GM18909 (cell line): ENCODE measurements at regions not wholly inside any gene's neighbourhood (a gene's known extent, or its start where the extent isn't known, plus 50 kb on each side); places are given as distances from the start of the nearest gene placed in this dataset.
"Not testable (repeated sequence)": the region's sequence is repeated elsewhere in the genome, so short reads cannot be mapped to it uniquely, and the experiment has no call there.

Source experiments
- ATAC-seq: cut with Tn5 transposase; IDR thresholded peaks from one replicate; pipeline ENCODE4 v1.9.1; 2021; ENCODE audit warnings: mild to moderate bottlenecking; ENCODE audit not compliant: unreplicated experiment, poor library complexity

DNA sequence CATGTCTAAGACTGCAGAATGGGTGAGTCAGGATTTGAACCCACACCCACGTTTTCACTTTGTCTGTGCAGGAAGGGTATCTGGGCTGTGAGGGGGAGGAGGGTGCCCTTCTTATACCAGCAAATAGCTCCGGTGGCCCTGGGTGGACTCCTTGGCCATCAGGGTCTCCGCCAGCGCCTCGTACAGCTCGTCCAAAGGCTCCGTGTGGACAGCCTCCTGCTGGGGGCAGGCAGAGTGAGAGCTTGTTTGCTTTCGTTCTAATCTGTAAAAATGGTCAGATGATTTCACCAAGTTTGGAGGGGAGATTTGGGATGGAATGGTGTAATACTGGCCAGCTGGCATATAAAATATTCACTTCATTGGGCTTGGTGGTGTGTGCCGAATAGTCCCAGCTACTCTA lies 111.7 kb upstream of the CCZ1B start:
- not testable (repeated sequence) for ATAC-seq

DNA sequence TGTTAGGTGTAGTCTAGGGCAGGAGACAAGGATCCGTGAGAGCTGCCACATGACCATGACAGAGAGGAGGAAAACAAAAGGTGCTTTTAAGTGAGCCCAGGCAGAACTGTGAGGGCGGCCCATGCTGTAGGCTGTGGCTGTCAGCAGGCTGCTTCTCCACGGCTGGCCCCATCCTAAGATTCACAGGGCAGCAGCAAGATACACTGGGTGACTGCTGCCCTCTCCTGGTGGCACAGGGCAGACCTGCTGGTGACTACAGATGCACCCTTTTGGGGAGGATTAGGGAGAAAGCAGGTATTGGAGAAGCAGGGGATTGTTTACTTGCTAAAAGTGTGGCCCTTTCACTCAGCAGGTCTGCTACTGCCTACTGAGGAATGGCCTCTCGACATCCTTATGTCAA lies 112.2 kb upstream of the CCZ1B start:
- ATAC-seq = not testable (repeated sequence)

DNA sequence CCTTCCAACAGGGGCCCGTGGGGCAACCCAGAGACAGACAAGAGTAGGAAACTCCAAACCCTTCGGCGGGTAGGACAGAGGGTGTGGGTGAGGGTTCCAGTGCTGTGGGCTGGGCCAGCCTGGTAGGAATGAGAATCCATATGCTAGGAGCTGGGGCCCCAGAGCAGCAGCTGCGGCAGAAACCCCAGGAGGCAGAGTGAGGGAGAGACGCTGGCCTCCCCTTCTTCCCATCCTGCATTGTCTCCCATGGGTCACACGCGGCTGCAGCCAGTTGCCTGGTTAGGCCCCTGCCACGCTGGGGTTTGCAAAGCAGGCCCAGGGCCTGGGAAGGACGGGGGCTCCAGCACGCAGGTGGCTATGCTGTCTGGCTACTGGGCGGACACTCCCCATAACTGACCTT lies 113.1 kb upstream of the CCZ1B start:
- not testable (repeated sequence) for ATAC-seq

DNA sequence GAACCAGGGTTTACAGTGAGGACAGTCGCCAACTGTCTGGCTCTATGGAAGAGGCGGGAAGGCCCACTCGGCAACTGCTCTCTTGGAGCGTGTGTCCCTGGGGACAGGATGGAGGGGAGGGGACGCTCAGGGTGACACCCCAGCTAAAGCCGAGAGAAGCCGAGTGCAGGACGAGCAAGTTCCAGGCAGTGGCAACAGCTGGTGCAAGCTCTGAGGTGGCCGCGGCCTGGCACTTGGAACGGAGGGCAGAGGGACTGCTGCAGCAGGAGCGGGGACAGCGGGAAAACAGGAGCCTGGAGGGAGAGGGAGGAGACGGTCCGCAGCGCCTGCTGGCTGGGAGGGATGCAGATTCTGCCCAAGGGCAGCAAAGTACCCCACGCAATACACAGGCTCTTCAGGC lies 113.8 kb upstream of the CCZ1B start:
- ATAC-seq = not testable (repeated sequence)

DNA sequence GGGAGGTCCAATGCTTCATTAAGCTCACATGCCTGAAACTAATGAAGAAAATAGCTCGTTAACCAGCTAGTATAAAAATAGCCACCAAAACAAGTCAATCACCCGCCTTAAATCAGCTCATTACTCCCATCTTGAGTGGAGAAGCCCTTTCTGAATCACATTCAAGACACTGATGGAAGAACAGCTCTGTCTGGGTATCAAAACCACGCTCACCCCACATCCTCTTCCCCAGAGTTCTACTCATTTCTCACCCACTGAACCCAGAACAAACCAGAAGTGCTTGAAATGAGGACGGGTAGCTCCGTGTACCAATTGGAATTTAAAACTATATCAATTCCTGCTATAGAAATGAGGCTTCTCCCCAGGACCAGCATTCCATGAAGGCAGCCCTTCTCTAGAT lies 120.8 kb upstream of the CCZ1B start:
- ATAC-seq = not testable (repeated sequence)

DNA sequence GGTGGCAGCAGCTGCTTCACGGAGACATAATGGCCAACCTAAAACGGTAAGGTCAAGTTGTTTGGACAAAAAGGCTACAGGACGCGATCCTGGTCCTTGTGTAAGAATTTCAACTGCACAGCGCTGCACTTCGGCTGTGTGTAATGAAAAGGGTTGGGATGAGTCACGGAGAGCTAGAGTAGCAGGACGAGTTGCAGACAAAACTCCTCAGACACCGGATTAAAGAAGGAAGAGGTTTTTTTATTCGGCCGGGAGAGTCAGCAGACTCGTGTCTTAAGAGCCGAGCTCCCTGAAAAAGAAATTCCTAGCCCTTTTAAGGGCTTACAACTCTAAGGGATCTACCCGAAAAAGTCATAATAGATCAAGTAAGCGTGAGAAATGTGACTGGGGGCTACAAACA lies 124.2 kb upstream of the CCZ1B start:
- not testable (repeated sequence) for ATAC-seq

DNA sequence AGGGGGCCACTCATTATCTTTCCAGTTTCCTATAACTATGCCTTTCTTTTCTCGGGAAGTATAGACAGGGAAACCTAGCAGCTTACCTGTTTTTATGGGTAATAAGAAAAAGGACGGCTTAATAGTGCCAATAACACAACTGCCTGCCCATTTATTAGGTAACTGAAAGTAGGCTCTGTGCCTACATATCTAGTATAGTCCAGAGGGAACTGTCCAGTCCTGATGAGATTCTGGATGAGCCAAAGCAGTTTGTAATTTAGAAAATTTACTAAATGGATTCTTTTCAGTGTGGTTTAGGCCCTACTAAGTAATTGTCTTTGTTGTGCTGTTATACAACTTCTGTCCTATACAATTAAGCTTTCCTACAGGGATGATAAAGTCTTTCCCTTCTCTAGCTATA lies 125.5 kb upstream of the CCZ1B start:
- not testable (repeated sequence) for ATAC-seq

DNA sequence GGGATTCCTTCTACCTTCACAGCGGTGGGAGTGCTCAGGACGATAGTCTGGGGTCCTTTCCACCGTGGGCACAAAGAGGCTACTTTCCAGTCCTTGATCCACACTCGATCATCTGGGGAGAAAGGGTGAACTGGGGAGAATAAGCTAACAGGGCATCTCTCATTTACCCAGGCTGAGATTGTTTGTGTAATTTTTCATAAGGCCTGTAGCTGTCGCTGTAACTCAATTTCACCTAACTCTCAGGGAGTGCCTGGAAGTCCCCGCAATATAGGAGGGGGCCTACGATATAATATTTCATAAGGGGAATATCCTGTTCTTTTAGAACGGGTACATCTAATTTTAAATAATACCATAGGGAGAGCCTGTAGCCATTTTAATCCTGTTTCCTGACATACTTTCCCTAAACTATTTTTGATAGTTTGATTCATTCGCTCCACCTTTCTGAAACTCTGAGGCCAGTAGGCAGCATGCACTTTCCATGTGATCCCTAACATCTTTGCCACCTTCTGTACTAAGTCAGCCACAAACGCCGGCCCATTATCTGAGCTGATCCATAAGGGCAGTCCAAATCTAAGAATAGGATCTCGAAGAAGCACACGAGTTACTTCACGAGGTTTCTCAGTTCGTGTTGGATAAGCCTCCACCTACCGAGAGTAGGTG lies 127.2 kb upstream of the CCZ1B start:
- ATAC-seq = not testable (repeated sequence)

DNA sequence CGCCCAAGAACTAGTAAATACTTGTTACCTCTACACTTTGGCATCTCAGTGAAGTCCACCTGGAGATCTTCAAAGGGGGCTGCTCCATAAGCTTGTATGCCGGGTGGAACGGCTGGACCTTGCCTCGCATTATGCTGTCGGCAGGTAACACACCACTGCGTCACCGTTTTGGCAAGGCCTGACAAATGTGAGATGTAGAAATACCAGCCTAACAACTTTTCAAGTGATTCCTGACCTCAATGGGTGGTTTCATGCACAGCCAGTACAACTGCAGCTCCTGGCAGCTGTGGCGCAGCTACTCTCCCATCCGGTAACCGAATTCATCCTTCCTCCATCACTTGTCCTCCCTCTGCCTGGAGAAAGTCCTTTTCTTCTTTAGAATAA lies 127.7 kb upstream of the CCZ1B start:
- ATAC-seq = not testable (repeated sequence)

DNA sequence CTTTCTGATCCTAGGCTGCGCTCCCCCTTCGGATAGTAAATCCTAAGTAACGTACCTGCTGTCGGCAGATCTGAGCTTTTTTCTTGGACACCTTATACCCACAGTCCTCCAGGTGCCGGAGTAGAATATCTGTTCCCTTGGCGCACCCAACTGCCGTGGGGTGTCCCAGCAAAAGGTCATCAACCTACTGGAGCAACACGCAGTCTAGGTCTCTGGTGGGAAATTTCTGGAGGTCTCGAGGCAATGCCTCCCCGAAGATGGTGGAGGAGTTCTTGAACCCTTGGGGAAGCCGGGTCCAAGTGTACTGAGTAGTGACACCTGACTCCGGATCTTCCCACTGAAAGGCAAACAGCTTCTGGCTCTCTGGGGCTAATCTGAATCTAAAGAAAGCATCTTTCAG lies 129.3 kb upstream of the CCZ1B start:
- ATAC-seq = not testable (repeated sequence)

DNA sequence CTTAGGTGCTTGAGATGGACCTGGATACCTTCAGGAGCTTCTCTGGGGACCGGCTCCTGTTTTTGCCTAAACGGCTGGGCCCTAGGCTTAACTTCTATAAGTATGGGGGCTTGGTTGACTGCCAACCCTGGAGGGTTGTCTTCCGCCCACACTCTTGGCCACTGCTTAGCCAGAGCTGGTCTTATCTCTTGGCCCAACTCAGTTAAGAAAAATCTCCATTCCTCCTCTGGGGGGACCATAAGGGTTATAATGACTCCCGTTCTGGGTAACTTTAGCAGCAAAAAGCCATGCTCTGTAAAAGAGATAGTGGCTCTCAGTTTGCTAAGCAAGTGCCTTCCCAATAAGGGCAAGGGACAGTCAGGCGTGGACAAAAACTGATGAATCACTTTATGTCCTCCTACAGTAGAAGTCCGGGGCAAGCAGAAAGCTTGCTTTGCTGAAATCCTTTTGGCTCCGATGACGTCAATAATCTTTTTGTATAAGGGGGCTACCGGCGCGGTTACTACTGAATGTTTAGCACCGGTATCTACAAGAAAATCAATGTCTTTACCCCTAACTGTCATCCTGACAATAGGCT lies 130.0 kb upstream of the CCZ1B start:
- ATAC-seq = not testable (repeated sequence)

DNA sequence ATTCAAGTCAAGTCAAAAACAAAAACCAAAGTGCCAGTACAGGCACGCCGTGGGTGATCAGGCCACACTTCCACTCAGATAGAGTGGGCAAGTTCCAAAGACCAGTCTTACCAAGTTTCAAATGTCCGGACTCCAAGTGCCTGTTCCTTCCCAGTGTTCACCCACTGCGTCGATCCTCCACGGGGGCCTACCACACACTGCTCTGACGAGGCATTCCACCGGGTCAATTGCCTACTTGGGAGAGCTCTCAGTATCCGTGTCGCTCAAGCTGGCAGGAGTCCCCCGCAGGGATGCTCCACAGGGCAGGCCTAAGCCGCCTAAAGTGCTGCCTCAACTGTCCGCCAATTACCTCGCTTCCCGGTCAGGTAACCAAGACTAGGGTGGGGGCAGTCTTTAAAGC lies 132.3 kb upstream of the CCZ1B start:
- ATAC-seq = not testable (repeated sequence)

DNA sequence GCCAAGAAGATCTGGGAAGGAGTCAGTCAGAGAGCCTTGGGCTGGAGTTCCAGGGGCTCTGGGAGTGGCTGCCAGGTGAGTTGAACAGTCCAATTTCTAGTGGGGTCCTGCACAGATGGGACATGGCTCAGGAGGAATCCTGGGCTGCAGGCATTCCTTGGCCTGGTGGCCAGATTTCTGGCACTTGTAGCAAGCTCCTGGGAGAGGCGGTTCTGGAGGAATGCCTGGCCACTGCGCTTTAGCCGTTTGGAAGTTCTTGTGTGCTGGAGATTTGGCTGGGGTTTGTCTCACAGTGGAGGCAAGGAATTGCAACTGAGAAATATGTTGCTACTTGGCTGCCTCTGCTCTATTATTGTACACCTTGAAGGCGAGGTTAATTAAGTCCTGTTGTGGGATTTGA lies 133.9 kb upstream of the CCZ1B start:
- not testable (repeated sequence) for ATAC-seq

DNA sequence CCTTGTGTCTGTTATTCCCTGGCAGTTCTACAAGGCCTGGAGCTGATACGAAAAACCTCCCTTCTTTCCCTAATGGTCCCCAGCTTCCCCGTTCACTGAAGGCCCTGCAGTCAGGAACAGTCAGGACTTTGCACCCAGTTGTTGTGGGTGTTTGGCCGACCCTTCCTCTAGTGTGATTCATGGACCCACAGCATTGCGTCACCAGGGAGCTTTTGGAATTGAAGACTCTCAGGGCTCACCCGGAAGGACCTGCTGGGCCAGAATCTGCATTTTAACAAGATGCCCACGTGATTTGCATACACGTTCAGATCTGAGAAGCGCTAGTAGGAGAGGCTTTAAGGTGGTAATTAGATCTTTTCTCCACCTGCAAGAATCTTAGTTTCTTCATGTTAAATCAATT lies 136.8 kb upstream of the CCZ1B start:
- ATAC-seq = not testable (repeated sequence)

DNA sequence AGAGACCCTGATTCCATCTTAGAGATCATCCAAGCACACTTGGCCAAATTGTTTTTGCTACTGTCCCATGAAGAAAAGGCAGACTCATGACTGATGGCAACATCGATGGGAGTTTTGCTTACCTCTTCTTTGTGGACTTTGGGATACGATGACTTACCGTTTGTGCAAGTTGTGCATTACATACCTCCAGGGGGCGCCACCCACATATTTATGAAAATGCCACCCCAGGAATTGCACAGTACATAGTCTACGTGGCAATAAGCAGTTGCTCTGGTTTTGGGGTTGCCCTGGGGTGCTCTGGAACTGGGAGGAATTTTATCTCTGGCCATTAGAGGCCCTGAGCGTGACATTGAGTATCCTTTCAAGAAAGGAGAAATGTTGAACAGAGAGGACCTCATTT lies 139.0 kb upstream of the CCZ1B start:
- ATAC-seq = not testable (repeated sequence)

DNA sequence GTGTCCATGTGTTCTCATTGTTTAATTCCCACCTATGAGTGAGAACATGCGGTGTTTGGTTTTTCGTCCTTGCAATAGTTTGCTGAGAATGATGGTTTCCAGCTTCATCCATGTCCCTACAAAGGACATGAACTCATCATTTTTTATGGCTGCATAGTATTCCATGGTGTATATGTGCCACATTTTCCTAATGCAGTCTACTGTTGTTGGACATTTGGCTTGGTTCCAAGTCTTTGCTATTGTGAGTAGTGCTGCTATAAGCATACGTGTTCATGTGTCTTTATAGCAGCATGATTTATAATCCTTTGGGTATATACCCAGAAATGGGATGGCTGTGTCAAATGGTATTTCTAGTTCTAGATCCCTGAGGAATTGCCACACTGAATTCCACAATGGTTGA lies 144.1 kb upstream of the CCZ1B start:
- ATAC-seq = not testable (repeated sequence)

DNA sequence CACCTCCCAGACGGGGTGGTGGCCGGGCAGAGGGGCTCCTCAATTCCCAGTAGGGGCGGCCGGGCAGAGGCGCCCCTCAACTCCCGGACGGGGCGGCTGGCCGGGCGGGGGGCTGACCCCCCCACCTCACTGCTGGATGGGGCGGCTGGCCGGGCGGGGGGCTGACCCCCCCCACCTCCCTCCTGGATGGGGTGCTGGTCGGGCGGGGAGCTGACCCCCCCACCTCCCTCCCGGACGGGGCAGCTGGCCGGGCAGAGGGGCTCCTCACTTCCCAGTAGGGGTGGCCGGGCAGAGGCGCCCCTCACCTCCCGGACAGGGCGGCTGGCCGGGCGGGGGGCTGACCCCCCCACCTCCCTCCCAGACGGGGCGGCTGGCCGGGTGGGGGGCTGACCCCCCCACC lies 148.8 kb upstream of the CCZ1B start:
- ATAC-seq = not testable (repeated sequence)

DNA sequence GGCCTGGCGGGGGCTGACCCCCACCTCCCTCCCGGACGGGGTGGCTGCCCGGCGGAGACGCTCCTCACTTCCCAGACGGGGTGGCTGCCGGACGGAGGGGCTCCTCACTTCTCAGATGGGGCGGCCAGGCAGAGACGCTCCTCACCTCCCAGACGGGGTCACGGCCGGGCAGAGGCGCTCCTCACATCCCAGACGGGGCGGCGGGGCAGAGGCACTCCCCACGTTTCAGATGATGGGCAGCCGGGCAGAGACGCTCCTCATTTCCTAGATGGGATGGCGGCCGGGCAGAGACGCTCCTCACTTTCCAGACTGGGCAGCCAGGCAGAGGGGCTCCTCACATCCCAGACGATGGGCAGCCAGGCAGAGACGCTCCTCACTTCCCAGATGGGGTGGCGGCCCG lies 149.3 kb upstream of the CCZ1B start:
- not testable (repeated sequence) for ATAC-seq

DNA sequence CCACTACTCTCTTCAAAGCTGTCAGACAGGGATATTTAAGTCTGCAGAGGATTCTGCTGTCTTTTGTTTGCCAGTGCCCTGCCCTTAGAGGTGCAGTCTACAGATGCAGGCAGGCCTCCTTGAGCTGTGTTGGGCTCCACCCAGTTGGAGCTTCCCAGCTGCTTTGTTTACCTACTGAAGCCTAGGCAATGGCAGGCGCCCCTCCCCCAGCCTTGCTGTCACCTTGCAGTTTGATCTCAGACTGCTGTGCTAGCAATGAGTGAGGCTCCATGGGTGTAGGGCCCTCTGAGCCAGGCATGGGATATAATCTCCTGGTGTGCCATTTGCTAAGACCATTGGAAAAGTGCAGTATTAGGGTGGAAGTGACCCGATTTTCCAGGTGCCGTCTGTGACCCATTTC lies 151.3 kb upstream of the CCZ1B start:
- not testable (repeated sequence) for ATAC-seq

DNA sequence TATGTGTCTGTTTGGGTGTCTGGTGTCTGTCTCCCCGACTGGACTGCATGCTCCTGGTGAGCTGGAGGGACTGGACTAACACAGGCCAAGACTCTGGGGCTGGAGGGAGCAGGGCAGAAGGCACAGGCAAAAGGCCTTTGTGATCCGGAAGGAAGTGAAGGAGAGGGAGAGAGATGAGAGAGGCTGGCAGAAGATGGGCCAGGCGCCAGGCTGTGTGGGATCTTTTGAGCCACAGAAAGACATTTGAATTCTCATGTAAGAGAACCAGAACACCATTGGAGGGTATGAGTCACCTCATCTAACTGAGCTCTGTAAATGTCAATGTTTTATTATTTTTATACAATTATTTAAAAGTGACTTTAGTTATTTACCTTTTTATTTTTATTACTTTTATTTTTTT lies 152.3 kb upstream of the CCZ1B start:
- ATAC-seq = not testable (repeated sequence)

DNA sequence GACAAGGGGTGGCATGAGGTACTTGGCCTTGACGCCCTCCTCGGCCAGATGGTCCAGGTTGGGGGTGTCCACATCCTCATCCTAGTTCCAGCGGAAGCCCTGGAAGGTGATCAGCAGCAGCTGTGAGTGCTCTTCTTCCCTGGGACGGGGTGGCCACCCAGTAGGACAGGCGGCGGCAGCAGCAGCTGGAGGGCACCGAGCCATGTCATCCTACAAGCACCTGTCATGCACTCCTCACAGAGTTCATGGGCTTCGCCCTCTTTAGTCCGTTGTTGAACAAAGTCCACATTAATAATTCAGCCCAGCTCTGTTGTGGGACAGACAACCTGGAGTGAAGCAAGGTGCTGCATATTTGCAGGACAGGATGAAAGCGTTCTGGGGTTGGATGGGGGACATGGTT lies 153.4 kb upstream of the CCZ1B start:
- ATAC-seq = not testable (repeated sequence)

DNA sequence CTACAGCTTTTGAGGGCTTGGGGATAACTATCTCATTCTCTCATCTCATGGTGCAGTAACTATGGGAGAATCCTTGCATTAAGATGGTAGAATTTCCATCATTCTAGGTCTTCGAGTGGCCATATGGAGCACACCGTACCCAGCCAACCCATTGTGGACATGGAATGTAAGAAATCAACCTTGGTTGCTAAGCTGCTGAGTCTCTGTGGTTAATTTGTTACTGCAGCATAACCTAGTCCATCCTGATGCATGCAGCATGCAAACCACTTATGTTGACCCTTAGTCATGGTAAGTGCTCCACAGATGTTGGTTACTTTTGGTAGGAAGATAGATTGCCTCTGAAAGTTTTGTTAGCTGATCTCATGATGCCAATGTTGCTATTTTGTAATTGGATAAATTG lies 156.3 kb upstream of the CCZ1B start:
- ATAC-seq = not testable (repeated sequence)
